Islet of Langerhans (tissue), 1 donor: ENCODE measurements at regions not wholly inside any gene's neighbourhood (a gene's known extent, or its start where the extent isn't known, plus 50 kb on each side); places are given as distances from the start of the nearest gene placed in this dataset.
"Not testable (repeated sequence)": the region's sequence is repeated elsewhere in the genome, so short reads cannot be mapped to it uniquely, and the experiment has no call there.

Source experiments
- FAIRE-seq: peaks from one replicate; lab custom pipeline; 2011; peaks lifted over from hg19 to GRCh38; lab: Jason Lieb, UNC

- FAIRE-seq: no peak
These were observed 107.3 kb downstream of the MINAR1 start for GRCh38 chr15:79539401-79539800.

- FAIRE-seq: no peak
These were observed 108.4 kb downstream of the MINAR1 start for GRCh38 chr15:79540551-79540950.

GRCh38 chr15:79541196-79541595, 109.1 kb downstream of the MINAR1 start:
- no peak for FAIRE-seq

- FAIRE-seq: no peak
These were observed 111.0 kb downstream of the MINAR1 start for GRCh38 chr15:79543097-79543496.

- no peak for FAIRE-seq
These were observed 117.1 kb downstream of the MINAR1 start for GRCh38 chr15:79549196-79549595.

GRCh38 chr15:79560384-79560783, 128.2 kb downstream of the MINAR1 start:
- no peak for FAIRE-seq

GRCh38 chr15:79561982-79562381, 129.8 kb downstream of the MINAR1 start:
- no peak for FAIRE-seq

GRCh38 chr15:79562403-79562815, 130.3 kb downstream of the MINAR1 start:
- no peak for FAIRE-seq

- FAIRE-seq: no peak
These were observed 130.8 kb downstream of the MINAR1 start for GRCh38 chr15:79562899-79563298.

- no peak for FAIRE-seq
These were observed 137.9 kb downstream of the MINAR1 start for GRCh38 chr15:79570004-79570403.

- no peak for FAIRE-seq
These were observed 140.7 kb downstream of the MINAR1 start for GRCh38 chr15:79572691-79573404.

- FAIRE-seq: not testable (repeated sequence)
These were observed 142.5 kb downstream of the MINAR1 start for GRCh38 chr15:79574431-79575273.

GRCh38 chr15:79582650-79583049, 150.5 kb downstream of the MINAR1 start:
- no peak for FAIRE-seq

- FAIRE-seq: no peak
These were observed 160.0 kb downstream of the MINAR1 start for GRCh38 chr15:79592126-79592525.

GRCh38 chr15:79593119-79593869, 161.2 kb downstream of the MINAR1 start:
- no peak for FAIRE-seq

GRCh38 chr15:79595306-79595705, 163.2 kb downstream of the MINAR1 start:
- FAIRE-seq: no peak

- peak; percentile 84 for FAIRE-seq
These were observed 164.0 kb downstream of the MINAR1 start for GRCh38 chr15:79595995-79596622.

- no peak for FAIRE-seq
These were observed 166.5 kb downstream of the MINAR1 start for GRCh38 chr15:79598639-79599038.

GRCh38 chr15:79601405-79602086, 169.4 kb downstream of the MINAR1 start:
- no peak for FAIRE-seq

- FAIRE-seq: no peak
These were observed 170.0 kb downstream of the MINAR1 start for GRCh38 chr15:79602180-79602579.

GRCh38 chr15:79602731-79603130, 170.6 kb downstream of the MINAR1 start:
- no peak for FAIRE-seq
